Posterior vena cava (tissue), 2 donors: ENCODE measurements at regions not wholly inside any gene's neighbourhood (a gene's known extent, or its start where the extent isn't known, plus 50 kb on each side); places are given as distances from the start of the nearest gene placed in this dataset.

Experiments
- DNase-seq: peaks from one replicate; pipeline ENCODE4 v3.0.0-alpha.2; 2020; ENCODE audit warnings: low spot score
- intact Hi-C, 2 donors: fragments of 100-400 bp; cut with DNase I; formaldehyde crosslinking; loops; one replicate each; pipeline versions ENCODE4 v1.14.1 to v1.14.2; 2022 to 2023
- donor health status: DM: yes; HTN: yes; CAD: no.
- donor health status: DM: yes; HTN: yes; CAD: no.

- no peak for DNase-seq
- intact Hi-C loops: no loop called here
Observed at GRCh38 chr13:36750046-36750445, 69.0 kb upstream of the RFXAP start.

GRCh38 chr13:36750461-36750860, 68.6 kb upstream of the RFXAP start:
- intact Hi-C loops: no loop called here
- no peak for DNase-seq

- DNase-seq: no peak
- intact Hi-C loops: no loop called here
Observed at GRCh38 chr13:36750946-36751345, 68.1 kb upstream of the RFXAP start.

GRCh38 chr13:36752673-36753072, 66.3 kb upstream of the RFXAP start:
- DNase-seq: no peak
- intact Hi-C loops: no loop called here

- DNase-seq: no peak
- intact Hi-C loops: no loop called here
Observed at GRCh38 chr13:36753176-36753575, 65.8 kb upstream of the RFXAP start.

DNA sequence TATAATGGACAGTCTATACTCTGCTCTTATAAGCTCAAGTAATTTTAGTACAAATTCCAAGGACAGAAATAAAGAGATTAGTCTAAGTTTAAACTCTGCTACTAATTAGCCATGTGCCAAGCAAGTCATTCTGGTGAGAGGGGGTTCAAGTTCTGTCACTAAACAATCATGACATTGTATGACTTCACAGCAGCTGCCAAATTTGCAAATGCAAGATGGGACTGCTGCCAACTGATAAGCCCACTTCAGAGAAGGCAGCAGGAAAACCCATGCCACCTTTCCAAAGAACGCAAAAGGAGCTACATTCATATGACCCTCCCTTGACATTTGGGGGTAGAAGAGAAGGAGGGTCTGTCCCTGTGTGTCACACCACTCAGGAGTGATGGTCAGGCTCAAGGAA, 60.7 kb upstream of the RFXAP start:
- no peak for DNase-seq
- intact Hi-C loops: loop anchor here in 1 of 2 donors (5.0 kb wide), 1 partner anchor 354 kb away; no protein-coding TSS in a partner anchor

DNA sequence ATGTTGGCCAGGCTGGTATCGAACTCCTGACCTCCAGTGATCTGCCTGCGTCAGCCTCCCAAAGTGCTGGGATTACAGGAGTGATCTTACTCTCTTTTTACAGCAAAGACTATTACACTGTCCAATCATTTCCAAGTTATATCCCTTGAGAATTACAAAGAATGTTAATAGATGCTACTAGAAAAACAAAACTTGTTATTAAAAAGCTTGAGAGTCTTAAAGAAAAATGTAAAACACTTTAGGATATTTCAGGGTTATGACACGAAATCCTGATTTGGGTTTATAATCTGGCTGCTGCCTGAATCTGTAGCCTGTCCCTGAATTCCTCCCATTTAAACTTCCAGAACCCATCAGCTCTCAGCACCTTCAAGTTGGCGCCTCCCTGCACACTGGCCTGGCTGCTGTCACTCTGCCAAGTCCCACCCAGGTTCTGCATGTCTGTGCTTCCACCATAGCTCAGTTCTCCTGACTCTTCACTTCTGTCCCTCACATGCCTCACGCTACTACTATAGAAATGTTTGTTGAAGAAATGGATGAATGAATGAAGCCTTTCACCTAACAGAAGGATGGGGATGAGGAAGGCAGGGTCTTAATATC, 55.8 kb upstream of the RFXAP start:
- DNase-seq: no peak
- intact Hi-C loops: no loop called here

- DNase-seq: no peak
- intact Hi-C loops: no loop called here
Observed at GRCh38 chr13:36764536-36764935, 54.5 kb upstream of the RFXAP start.

- DNase-seq: no peak
- intact Hi-C loops: no loop called here
Observed at GRCh38 chr13:36764957-36765356, 54.1 kb upstream of the RFXAP start.

- intact Hi-C loops: no loop called here
- DNase-seq: no peak
Observed at GRCh38 chr13:36766295-36766694, 52.7 kb upstream of the RFXAP start.

DNA sequence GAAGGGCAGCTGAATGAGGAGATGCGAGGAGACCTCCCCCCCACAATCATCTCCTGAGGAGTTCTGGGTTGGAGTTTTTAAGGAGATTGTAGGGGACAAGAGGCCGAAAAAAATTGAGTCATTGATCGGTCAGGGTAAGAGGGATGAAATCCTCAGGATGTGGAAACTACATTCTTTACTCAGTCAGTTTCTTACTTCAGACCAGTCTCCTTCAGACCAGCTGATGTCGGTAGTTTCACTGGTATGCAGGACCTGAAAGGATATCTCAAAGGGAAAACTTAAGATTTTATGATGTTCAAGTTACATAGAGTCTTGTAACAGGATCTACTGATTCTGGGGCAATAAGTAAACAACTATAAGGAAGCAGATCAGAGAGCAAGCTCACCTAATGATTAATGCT, 51.7 kb upstream of the RFXAP start:
- intact Hi-C loops: no loop called here
- no peak for DNase-seq

DNA sequence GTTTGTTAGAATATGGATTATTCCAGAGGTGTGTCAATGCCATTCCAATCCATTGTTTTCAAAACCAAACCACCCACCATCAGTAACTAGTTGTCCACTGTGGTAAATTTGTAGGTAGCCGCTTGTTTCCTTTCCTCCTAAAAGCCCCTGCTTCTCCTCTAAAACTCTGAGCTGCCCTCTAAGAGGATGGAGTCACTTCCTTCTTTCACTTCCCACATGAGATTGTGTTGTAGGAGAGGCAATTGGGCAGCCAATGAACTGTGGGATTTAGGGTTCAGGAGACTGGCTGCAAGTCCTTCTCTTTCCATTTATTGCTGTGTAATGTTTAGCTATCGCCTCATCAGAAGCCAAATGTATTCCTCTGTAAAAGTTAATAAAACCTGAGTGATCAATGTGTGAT, 49.9 kb upstream of the RFXAP start:
- no peak for DNase-seq
- intact Hi-C loops: no loop called here
